NCI-H2227 (cell line): ENCODE measurements at regions not wholly inside any gene's neighbourhood (a gene's known extent, or its start where the extent isn't known, plus 50 kb on each side); places are given as distances from the start of the nearest gene placed in this dataset.

Experiments
- DNase-seq: peaks from one replicate; lab custom pipeline; 2025; ENCODE audit not compliant: unreplicated experiment; lab: John Stamatoyannopoulos, UW

GRCh38 chr11:70735976-70736375, 337.6 kb downstream of the CTTN start:
- no peak for DNase-seq

GRCh38 chr11:70736461-70736860, 338.1 kb downstream of the CTTN start:
- no peak for DNase-seq

GRCh38 chr11:70736937-70737640, 338.8 kb downstream of the CTTN start:
- no peak for DNase-seq

GRCh38 chr11:70737816-70738630, 339.7 kb downstream of the CTTN start:
- DNase-seq = no peak

- DNase-seq = no peak
Observed at GRCh38 chr11:70738661-70739060, 340.3 kb downstream of the CTTN start.

- DNase-seq = no peak
Observed at GRCh38 chr11:70739091-70739490, 340.8 kb downstream of the CTTN start.

GRCh38 chr11:70739811-70740487, 341.6 kb downstream of the CTTN start:
- no peak for DNase-seq

DNA sequence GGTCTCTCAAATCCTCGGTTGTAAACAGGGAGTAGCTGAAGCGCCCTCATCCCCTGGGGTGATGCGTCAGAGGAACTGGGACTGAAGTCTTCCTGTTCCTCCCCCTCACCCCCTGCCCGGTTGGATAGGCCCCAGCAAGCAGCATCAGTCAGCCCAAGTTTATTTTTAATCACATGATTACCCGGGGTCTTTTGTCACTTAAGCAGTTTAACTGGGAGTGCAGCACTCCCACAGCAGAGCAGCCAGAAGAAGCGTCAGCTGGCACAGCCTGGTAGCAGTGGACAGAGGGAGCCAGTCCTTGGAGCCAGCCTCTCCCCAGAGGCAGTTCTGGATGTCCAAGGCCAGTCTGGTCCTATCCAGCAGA, 342.1 kb downstream of the CTTN start:
- DNase-seq = no peak

- no peak for DNase-seq
Observed at GRCh38 chr11:70741085-70741484, 342.8 kb downstream of the CTTN start.

- DNase-seq = peak; percentile 76
Observed at GRCh38 chr11:70742553-70743291, 344.4 kb downstream of the CTTN start.

DNA sequence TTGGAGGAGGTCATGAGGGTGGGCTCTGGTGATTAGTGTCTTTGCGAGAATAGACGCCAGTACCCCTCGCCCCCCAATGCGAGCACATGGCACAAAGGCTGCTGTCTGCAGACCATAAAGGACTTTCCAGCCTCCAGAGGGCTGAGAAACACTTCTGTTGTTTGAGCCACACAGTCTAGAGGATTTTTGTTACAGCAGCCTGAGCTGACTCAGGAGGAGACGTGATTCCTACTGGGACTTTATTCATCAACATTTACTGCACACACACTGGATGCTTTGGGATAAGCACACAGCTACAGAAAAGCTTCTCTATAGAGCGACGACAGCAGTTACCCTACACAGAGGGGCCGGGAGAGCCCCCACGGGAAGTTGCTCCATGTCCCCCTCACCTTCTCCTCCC, 345.0 kb downstream of the CTTN start:
- no peak for DNase-seq

GRCh38 chr11:70743941-70744351, 345.6 kb downstream of the CTTN start:
- DNase-seq = no peak

DNA sequence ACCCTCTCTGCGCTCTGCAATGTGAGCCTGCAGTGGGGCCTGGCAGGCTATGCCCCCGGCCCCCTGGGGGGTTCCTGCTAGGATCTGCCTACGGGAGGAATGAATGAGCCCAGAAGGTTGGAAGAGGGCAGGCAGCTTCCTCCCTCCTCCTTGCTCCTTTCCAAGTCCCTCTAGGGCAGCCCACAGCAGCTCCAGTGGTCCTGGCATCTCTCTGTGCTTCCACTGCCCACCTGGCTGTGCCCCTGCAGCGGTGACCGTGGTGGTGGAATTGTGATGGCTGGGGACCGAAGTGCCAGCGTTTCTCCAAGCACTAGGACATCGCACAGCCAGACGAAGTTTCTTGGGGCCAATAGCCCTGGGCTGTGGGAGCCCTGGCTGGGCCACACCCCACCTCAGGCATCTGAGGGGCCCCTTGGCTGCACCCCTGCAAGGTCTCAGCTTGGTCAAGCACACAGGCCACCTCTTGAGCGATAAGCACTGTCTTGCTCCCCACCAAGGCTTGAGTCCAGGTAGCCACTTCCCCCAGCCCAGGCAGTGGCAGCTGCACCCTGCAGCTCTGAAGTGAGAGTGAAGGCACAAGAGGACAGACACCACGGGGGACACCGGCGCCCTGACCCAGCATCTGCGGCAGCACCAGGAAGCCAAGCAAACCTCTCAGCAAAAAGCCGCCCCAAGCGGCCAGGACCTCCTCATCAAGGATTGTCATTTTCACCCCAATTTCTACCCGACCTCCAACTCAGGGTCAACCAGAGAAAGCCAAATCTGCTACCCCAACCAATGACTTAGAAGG, 346.3 kb downstream of the CTTN start:
- DNase-seq = no peak

DNA sequence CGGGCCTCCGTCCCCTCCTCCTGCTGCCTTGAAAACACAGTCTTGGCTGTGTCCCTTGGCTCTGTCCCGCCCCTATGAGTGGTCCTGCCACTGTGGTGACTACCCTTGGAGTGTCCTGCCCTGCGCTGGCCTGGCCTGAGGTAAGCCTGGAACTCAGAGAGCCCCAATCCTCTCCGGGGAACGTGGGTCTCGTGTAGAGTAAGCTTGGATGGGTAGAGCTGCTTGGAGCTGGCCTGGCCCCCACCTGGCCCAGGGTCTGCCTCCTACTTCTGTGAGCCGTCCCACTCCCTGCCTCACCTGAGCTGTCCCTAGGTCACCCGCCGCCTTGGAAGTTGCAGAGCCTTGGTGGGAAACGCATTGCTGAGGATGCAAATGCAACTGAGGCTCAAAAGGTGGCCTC, 347.1 kb downstream of the CTTN start:
- DNase-seq = no peak

- DNase-seq = no peak
Observed at GRCh38 chr11:70745941-70746340, 347.6 kb downstream of the CTTN start.

DNA sequence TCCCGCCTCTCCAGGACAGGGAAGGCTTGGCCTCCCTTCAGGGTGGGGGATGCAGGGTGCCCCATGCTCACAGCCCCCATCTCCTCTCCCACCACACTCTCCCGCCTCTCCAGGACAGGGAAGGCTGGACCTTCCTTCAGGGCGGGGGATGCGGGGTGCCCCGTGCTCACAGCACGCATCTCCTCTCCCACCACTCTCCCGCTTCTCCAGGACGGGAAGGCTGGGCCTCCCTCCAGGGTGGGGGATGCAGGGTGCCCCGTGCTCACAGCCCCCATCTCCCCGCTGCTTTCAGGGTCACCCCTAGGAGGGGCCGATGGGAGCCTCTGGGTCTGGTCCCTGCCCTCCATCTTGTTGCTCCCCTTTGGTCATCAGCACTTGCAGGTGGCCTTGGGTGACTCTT, 348.0 kb downstream of the CTTN start:
- no peak for DNase-seq

GRCh38 chr11:70747285-70747684, 349.0 kb downstream of the CTTN start:
- DNase-seq = no peak

DNA sequence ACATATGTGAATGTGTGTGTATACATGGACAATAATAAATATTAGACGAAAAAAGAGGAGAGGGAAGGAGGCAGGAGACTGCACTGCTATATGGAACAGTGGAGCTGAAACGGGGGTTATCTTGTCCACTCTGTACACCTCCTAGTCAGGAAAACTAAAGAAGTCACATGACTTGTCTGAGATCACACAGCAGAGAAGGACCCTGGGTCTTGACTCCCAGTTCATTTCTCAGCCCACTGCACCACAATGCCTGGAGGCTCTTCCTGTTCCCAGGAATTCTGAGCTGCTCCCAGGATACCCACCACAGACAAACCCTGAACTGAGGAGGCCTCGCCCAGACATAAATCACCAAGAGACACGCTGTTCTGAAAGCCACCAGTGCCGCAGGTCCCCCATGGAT, 349.6 kb downstream of the CTTN start:
- DNase-seq = no peak

GRCh38 chr11:70751142-70751734, 352.9 kb downstream of the CTTN start:
- no peak for DNase-seq
